ENCODE measurements at regions not wholly inside any gene's neighbourhood (a gene's known extent, or its start where the extent isn't known, plus 50 kb on each side); places are given as distances from the start of the nearest gene placed in this dataset.
"Not testable (repeated sequence)": the region's sequence is repeated elsewhere in the genome, so short reads cannot be mapped to it uniquely, and the experiment has no call there.

DNA sequence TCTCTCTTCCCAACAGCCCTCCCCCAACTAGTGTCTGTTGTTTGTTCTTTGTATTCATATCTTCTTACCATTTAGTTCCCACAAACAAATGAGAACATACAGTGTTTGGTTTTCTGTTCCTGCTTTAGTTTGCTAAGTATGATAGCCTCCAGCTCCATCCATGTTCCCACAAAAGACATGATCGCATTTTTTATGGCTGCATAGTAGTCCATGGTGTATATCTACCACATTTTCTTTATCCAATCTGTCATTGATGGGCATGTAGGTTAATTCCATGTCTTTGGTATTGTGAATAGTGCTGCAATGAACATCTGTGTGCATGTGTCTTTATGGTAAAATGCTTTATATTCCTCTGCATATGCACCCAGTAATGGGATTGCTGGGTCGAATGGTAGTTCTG lies 283.9 kb upstream of the FGF13 start:
- in situ Hi-C loops (cut with HindIII; ENCODE audit: low sequenced_read_pairs): no loop called here
- DNase-seq (ENCODE audit: low spot score): no peak

DNA sequence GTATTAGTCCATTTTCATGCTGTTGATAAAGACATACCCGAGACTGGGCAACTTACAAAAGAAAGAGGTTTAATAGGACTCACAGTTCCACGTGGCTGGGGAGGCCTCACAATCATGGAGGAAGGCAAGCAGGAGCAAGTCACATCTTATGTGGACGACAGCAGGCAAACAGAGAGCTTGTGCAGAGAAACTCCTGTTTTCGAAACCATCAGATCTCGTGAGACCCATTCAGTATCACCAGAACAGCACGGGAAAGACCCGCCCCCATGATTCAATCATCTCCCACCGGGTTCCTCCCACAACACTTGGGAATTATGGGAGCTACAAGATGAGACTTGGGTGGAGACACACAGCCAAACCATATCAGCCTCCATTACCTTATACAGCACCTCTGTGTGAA lies 278.9 kb upstream of the FGF13 start:
- in situ Hi-C loops (cut with HindIII; ENCODE audit: low sequenced_read_pairs); DNase-seq (ENCODE audit: low spot score): not testable (repeated sequence)

DNA sequence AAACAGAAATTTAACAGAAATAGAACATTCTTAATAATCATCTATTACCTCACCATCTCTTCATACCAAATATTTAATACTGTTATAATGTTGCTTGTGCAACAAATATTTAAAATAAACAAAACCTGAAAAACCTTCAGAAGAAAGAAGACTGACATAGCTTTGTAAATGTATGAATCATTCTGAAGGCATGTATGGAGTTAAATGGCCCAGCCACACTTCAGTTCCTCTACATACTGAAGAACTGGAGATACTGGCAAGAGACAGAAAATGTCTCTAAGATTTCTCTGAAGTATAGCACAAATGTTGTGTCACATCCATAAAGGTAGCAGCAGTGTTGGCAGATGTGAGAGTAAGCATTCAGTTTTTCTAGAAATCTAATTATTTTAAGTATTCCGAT lies 275.3 kb upstream of the FGF13 start:
- no peak for DNase-seq (ENCODE audit: low spot score)
- in situ Hi-C loops (cut with HindIII; ENCODE audit: low sequenced_read_pairs): no loop called here

DNA sequence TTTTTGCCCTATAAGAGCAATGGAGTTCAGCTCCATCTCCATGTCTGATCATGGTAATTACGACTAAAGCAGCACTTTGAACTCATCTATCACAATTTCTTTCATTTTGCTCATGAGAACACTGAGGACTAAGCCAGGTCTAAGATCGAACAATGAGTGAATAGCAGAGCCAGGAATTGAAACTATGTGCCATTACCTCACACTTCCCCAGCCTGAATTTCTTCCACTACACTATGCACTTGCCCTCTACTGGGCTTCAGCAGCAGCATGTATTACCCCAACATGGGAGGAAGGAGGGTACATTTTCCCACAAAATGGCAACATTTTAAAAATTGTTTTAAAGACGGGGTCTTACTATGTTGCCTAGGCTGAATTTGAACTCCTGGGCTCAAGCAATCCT lies 274.7 kb upstream of the FGF13 start:
- in situ Hi-C loops (cut with HindIII; ENCODE audit: low sequenced_read_pairs): no loop called here
- DNase-seq (ENCODE audit: low spot score): no peak

DNA sequence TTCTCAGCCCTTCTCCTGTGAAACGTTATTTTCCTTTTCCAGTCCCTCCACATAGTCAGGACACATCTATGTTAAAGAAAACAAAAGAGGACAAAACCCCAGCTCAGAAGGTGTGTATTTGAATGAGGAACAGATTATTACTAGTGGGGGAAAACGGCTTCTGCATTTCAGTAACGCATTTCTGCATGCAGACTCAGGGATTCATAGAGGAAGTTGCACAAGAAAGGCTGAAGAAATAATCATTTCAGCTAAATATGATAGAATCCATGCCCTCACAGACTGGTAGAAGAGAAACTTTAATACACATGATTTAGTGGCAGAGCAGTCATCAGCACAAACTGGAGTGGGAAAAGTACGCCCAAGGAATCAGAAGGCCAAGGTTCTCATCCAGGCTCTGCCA lies 270.8 kb upstream of the FGF13 start:
- DNase-seq (ENCODE audit: low spot score): no peak
- in situ Hi-C loops (cut with HindIII; ENCODE audit: low sequenced_read_pairs): no loop called here

DNA sequence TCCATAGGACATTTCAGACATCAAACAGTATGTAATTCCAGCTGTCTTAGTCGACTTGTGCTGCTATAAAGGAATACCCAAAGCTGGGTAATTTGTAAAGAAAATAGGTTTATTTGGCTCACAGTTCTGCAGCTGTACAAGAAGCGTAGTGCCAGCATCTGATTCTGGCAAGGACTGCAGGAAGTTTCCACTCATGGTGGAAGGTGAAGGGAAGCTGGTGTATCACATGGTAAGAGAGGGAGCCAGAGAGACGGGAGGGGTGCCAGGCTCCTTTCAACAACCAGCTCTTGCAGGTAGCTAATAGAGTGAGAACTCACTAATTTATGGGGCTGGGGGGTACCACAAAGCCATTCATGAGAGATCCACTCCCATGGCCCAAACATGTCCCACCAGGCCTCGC lies 253.0 kb upstream of the FGF13 start:
- DNase-seq (ENCODE audit: low spot score): no peak
- in situ Hi-C loops (cut with HindIII; ENCODE audit: low sequenced_read_pairs): no loop called here

DNA sequence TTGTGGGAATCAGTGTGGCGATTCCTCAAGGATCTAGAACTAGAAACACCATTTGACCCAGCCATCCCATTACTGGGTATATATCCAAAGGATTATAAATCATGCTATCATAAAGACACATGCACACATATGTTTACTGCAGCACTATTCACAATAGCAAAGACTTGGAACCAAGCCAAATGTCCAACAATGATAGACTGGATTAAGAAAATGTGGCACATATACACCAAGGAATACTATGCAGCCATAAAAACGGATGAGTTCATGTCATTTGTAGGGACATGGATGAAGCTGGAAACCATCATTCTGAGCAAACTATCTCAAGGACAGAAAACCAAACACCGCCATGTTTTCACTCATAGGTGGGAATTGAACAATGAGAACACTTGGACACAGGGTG lies 250.9 kb upstream of the FGF13 start:
- in situ Hi-C loops (cut with HindIII; ENCODE audit: low sequenced_read_pairs); DNase-seq (ENCODE audit: low spot score): not testable (repeated sequence)

DNA sequence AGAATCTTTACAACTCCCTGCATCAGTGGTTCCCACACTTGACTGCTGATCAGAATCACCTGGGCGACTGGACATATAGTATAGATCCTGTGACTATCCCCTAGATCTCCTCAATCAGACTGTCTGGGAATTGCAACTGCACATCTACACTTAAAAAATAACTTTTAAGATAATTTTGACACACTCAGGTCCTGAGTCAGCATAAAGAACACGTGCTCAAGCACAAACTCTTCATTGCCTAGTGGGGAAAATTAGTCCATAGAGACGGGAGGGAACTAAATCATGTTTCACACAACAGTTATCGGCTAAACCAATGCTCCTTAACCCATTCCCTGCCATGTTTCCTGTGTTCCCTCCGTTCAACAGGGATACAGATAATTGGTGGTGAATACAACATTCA lies 243.5 kb upstream of the FGF13 start:
- no peak for DNase-seq (ENCODE audit: low spot score)
- in situ Hi-C loops (cut with HindIII; ENCODE audit: low sequenced_read_pairs): no loop called here

DNA sequence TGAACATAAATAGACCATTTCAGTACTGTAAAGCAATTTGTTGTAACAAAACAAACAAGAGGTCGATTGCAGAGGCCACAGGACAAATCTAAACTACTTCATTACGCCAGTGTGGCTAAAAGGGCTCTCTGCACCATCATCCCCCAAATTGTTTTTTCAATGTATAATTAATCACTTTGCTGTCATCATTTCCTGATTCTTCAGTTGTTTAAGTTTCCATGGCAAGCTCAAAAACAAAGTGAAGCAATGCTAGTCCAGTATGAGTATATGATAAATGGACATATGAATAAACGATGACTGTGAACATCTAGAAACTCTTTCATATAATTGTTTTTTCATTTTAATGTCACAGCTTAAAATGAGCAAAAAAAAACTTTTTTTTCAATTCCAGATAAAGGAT lies 235.4 kb upstream of the FGF13 start:
- in situ Hi-C loops (cut with HindIII; ENCODE audit: low sequenced_read_pairs): no loop called here
- no peak for DNase-seq (ENCODE audit: low spot score)

DNA sequence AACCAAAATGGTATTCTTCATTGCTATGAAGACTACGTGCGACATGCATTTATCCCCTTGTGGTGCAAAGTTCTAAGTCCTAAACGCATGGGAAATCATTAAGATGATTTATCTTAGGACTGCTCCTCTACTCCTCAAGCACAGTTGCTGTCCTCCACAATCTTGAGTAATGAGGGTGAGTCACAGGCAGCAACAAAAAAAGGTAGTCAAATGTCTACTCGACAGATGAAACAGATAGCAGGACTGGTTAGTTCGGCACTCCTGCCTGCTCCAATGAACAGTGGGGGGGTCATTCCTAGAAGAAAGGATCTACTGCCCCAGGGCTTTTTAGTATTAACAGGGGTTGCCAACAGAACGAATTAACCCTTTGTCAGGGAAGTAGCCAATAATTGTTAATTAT lies 233.7 kb upstream of the FGF13 start:
- no peak for DNase-seq (ENCODE audit: low spot score)
- in situ Hi-C loops (cut with HindIII; ENCODE audit: low sequenced_read_pairs): no loop called here

DNA sequence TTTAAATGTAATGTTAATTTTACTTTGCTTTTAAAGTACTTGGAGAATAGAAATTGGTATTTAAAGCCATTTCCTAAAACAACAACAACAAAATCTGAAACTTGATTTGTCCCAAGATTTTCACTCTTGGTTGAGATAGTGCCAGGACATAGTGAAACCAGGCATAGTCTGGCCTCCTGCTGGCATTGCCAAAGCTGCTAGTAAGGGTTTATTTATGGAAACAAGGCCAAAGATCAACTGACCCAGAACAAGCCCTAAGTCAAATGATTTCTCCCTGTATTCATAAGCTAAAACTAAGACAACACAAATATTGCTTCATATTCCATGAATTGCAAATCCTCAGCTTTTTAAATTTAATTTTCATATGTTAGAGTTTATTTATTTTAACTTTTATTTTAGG lies 227.5 kb upstream of the FGF13 start:
- DNase-seq (ENCODE audit: low spot score): no peak
- in situ Hi-C loops (cut with HindIII; ENCODE audit: low sequenced_read_pairs): no loop called here

DNA sequence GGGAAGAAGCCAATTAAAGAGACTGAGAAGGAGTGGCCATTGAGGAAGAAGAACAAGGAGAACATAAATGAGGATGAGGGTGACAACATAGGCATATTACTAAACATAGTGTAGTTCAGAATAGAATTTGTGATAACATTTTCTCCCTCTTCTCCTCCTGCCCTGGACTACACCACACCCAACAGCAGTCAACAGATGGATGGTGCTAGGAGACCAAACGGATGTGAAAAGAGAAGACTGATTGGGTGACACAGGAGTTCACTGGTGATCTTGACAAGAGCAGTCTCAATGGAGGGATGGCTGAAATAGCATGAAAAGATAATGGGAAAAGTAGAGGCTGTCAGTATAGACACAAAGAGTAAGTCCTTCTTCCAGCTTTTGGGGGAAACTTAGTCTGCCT lies 226.5 kb upstream of the FGF13 start:
- in situ Hi-C loops (cut with HindIII; ENCODE audit: low sequenced_read_pairs): no loop called here
- no peak for DNase-seq (ENCODE audit: low spot score)

DNA sequence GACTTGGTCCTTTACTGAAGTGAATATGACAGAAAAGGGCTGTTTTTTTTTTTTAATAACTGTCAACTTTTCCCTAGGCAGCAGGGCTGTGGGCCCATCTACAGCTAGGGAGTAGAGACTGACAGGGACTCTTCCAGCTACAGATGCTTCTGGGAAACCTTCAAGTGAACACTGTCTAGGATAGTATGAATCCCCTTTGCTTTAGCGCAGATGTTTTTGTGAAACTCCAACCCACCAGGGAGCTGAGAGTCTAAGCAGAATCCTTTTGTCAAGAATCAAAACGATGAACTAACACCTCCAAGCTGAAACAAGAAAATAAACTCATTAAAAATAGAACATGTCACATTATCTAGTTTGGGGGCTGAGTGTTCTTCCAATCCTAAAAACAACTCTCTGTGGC lies 219.7 kb upstream of the FGF13 start:
- in situ Hi-C loops (cut with HindIII; ENCODE audit: low sequenced_read_pairs): no loop called here
- no peak for DNase-seq (ENCODE audit: low spot score)

DNA sequence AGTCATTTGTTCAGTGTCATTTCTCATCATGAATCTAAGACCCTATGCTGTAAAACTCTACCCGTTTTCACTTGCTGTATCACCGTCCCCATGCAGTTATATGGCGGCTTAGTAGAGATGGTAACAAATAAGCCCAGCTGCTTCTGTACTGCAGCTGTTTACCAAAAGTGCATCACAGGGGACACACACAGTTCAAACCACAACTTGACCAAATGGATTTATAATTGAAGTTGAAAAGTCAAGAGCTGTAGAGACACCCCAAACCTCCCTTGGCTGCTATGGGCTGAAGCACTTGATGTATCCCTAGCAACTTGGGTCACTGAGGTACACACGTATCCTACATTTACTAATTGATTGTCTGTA lies 219.0 kb upstream of the FGF13 start:
- in situ Hi-C loops (cut with HindIII; ENCODE audit: low sequenced_read_pairs): no loop called here
- no peak for DNase-seq (ENCODE audit: low spot score)

DNA sequence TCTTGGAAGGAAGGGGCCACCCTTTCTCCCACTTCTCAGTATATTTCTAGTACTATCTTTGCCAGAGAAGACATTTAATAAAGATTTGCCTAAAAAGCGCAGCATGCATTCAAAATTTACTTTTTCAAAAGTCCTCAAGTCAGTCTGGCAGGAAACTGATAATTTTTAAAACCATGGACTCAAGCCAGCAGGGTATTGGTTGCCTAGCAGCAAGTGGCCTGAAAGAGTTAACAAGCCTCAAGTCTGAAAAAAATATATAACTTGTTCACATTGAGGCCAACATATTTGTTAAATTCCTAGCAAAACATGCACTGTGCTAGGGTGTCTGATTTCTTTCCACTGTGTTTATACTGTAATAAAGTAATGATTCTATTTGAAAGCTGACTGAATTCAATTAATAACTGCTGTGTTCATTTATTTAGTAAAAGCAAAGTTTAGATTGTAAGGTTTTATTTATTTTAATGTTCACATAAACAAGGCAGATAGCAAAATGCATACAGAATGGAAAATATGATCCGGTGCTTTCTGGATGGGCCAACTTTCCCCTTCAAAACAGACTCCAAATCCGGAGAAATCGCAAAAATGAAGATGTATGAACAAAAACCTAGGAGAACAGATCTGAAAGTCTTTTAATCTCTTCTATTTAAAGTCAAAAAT lies 218.5 kb upstream of the FGF13 start:
- in situ Hi-C loops (cut with HindIII; ENCODE audit: low sequenced_read_pairs): no loop called here
- no peak for DNase-seq (ENCODE audit: low spot score)

DNA sequence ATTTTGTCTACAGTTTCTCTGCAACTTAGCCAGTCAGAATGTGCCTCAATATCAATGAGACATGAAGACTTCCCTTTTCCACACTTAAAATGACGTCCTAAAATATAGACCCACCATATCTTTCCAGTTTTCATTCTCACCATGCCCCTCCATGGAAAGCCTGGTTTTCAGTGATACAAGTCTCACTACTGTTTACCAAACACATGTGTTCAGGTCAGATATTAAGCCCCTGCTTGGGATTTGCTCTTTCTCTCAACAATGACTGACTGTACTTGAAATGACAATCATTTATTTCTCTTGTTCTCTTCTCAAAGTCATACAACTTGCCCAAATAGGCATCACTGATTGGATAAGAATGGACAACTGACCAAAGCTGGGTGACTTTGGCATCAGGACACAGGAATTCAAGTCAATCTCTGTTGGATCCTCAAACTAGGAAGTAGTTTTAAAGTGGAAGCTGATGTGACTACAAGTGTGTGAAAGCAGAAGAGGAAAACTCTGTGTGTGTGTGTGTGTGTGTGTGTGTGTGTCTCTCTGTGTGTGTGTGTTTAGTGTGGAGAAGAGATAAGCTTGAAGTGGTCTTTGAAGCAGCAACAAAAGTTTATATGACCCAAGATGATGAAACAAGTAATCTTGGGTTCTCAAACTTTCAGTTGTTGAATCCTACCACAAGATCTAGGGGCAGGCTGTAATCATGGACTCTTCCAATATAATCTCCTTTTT lies 217.4 kb upstream of the FGF13 start:
- in situ Hi-C loops (cut with HindIII; ENCODE audit: low sequenced_read_pairs): no loop called here
- DNase-seq (ENCODE audit: low spot score): no peak

DNA sequence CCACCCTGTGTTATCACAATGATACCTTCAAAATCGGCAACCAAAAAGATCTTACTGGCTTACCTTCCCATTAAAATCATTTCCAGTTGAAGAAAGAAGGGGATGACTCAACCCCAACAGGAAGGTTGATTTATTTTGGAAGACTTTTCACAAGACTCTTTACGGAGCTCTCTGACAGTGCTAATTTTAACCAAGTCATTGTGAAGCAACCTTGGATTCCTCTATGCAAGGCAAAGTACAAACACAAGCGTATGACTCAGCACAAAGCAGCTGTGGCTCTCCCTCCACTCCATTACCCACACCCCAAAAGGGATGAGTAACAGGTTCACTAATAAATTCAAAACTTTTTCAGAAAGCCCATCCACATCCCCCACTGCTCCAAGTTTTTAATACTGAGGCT lies 213.8 kb upstream of the FGF13 start:
- in situ Hi-C loops (cut with HindIII; ENCODE audit: low sequenced_read_pairs): no loop called here
- DNase-seq (ENCODE audit: low spot score): no peak

DNA sequence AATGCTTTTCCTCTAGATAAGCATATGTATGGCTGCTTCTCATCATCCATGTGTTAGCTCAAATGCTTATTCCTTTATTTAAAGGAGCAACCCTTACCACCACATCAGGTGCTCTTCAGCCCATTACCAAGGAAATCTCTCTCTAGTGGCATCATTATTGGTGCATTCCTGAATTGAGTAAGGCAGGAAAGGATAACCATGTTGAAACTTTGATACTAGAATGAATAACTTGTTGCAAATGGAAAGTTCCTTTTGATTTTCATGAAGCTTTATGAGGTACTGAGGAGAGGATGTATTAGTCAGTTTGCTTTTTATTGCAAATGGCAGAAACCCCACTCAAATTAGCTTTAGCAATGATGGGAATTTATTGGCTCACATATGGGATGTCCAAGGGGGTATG lies 212.3 kb upstream of the FGF13 start:
- in situ Hi-C loops (cut with HindIII; ENCODE audit: low sequenced_read_pairs): no loop called here
- no peak for DNase-seq (ENCODE audit: low spot score)

DNA sequence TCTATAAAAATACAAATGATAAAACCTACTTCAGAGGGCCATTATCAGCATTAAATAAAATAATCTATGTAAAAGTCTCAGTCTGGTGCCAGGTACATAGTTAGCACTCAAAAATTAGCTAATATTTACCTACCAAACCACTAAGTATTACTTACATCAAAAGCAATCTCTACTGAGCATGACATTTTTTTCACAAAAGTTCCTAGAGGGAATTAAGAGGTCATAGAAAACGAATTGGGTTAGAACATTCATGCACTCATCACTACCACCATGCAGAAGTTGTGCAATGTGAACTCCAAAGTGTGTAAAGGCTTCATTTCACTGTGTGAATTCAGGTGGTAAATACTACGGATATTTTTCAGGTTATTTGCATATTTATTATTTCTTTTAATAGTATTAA lies 209.5 kb upstream of the FGF13 start:
- DNase-seq (ENCODE audit: low spot score): no peak
- in situ Hi-C loops (cut with HindIII; ENCODE audit: low sequenced_read_pairs): no loop called here

DNA sequence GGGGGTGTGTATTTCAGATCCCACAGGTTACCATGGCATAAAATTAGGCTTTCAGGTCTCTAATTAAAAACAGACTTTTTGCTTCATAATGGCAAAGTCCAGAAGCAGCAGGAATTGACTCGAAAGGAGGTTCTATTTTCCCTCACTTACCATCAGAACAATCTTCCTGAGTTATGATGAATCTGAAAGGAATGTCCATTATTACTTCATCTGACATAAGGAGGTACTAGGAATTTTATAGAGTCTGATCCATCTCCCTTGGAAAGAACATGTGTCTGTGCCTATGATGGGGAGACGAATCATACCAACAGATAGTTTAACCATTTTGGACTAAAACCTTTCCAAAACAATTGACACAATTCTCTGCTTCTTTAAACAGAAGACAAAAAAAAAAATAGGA lies 206.3 kb upstream of the FGF13 start:
- DNase-seq (ENCODE audit: low spot score): no peak
- in situ Hi-C loops (cut with HindIII; ENCODE audit: low sequenced_read_pairs): no loop called here

DNA sequence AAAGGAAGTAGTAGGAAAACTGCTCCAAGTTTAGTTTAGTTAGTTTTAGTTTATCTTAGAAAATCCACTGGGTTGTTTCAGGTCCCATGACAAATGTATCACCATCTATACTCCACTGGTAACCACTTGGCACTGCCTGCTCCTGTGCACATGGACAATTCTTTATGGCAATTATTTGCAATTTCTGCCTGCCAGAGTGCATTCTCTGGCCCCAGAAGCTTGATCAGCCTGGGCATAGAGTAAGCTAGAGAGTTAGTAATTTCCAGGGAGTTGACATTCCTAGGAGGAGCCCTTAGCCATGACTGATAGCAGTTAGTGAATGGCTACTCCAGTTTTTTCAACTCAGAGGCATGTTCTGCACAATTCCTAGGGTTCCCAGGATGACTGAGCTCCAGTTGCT lies 203.2 kb upstream of the FGF13 start:
- in situ Hi-C loops (cut with HindIII; ENCODE audit: low sequenced_read_pairs): no loop called here
- DNase-seq (ENCODE audit: low spot score): no peak

Data from G401 (cell line).